Transverse colon (tissue), 4 donors: ENCODE measurements at regions not wholly inside any gene's neighbourhood (a gene's known extent, or its start where the extent isn't known, plus 50 kb on each side); places are given as distances from the start of the nearest gene placed in this dataset.

Source experiments
- POLR2AphosphoS5 ChIP-seq, 3 donors: sonication (generic); formaldehyde crosslinking; IDR thresholded peaks; one replicate each; pipeline ENCODE4 v1.6.1; 2016; ENCODE audit warnings: antibody characterized with exemption in 3 of 3
- TF ChIP-seq, protein P1 (sequence below), 5 experiments: fragments of 200-600 bp in 3 of 5; fragments of 450-650 bp in 2 of 5; sonication (generic) in 3 of 5; IDR thresholded peaks; 1 replicate in 2 of 5; 2 replicates in 3 of 5; pipeline ENCODE4 v1.5.1; 2016 to 2017; ENCODE audit warnings: antibody characterized with exemption in 5 of 5, inconsistent platforms in 3 of 5, mild to moderate bottlenecking in 2 of 5, moderate library complexity in 1 of 5

DNA sequence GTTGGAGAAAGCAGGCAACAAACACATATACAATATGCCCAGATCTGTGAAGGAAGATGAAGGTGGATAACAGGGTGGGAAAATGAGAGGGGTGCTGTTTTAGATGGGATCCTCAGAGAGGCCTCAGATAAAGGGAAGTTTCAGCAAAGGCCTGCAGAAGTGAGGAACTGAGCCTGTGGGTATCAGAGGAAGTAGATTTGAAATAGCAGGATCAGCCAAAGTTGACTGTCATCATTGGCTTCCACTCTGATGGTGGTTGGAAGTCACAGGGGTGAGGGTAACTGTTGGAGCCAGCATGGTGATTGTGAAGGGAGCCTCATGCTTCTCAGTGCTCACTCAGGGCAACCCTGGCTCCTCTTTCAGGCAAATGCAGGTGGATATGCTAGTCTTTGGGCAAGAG lies 607.2 kb upstream of the CLINT1 start:
- TF ChIP-seq, protein P1, sequence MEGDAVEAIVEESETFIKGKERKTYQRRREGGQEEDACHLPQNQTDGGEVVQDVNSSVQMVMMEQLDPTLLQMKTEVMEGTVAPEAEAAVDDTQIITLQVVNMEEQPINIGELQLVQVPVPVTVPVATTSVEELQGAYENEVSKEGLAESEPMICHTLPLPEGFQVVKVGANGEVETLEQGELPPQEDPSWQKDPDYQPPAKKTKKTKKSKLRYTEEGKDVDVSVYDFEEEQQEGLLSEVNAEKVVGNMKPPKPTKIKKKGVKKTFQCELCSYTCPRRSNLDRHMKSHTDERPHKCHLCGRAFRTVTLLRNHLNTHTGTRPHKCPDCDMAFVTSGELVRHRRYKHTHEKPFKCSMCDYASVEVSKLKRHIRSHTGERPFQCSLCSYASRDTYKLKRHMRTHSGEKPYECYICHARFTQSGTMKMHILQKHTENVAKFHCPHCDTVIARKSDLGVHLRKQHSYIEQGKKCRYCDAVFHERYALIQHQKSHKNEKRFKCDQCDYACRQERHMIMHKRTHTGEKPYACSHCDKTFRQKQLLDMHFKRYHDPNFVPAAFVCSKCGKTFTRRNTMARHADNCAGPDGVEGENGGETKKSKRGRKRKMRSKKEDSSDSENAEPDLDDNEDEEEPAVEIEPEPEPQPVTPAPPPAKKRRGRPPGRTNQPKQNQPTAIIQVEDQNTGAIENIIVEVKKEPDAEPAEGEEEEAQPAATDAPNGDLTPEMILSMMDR (IDR thresholded peaks at IDR 0.05) = no peak
- TF ChIP-seq POLR2AphosphoS5 (IDR thresholded peaks at IDR 0.05) = no peak
